Fibroblast of lung (primary cell): ENCODE measurements at regions not wholly inside any gene's neighbourhood (a gene's known extent, or its start where the extent isn't known, plus 50 kb on each side); places are given as distances from the start of the nearest gene placed in this dataset.

Experiments
- DNase-seq, 2 donors: peaks; one replicate each; pipeline versions ENCODE4 v3.0.0 to v3.0.0-alpha.2; 2010; ENCODE audit warnings: low read depth in 2 of 2
- H2AFZ ChIP-seq: 2 replicates; pipeline ENCODE4 v1.5.1; 2012; ENCODE audit warnings: low read length, control low read depth, inconsistent platforms
- H3K27ac ChIP-seq: 2 replicates; pipeline ENCODE4 v1.5.1; 2011; ENCODE audit warnings: low read length, control low read depth; ENCODE audit not compliant: insufficient read depth
- H3K27me3 ChIP-seq: 2 replicates; pipeline ENCODE4 v1.5.1; 2011; ENCODE audit warnings: mild to moderate bottlenecking, low read length; ENCODE audit not compliant: control insufficient read depth, insufficient read depth
- H3K36me3 ChIP-seq: 2 replicates; pipeline ENCODE4 v1.5.1; 2011; ENCODE audit warnings: low read length; ENCODE audit not compliant: control insufficient read depth, insufficient read depth
- H3K4me1 ChIP-seq: 2 replicates; pipeline ENCODE4 v1.5.1; 2011; ENCODE audit warnings: low read length; ENCODE audit not compliant: control insufficient read depth, insufficient read depth; ENCODE audit errors: extremely low read depth
- H3K4me2 ChIP-seq: 2 replicates; pipeline ENCODE4 v1.5.1; 2011; ENCODE audit warnings: low read length, control low read depth; ENCODE audit not compliant: insufficient read depth; ENCODE audit errors: extremely low read depth
- H3K4me3 ChIP-seq, 4 experiments: fragments of 200-600 bp in 1 of 4; sonication (generic) in 1 of 4; replicated peaks in 1 of 4; 2 replicates each; pipeline ENCODE4 v1.5.1; 2011 to 2016; ENCODE audit warnings: low read length in 4 of 4, low read depth in 3 of 4, mild to moderate bottlenecking in 3 of 4, control low read depth in 2 of 4, inconsistent platforms in 1 of 4, mixed read lengths in 1 of 4; ENCODE audit not compliant: insufficient read depth in 1 of 4; ENCODE audit errors: control extremely low read depth in 1 of 4
- H3K79me2 ChIP-seq: 2 replicates; pipeline ENCODE4 v1.5.1; 2012; ENCODE audit warnings: mild to moderate bottlenecking, low read length, inconsistent platforms; ENCODE audit not compliant: control insufficient read depth, insufficient read depth
- H3K9ac ChIP-seq: 2 replicates; pipeline ENCODE4 v1.5.1; 2011; ENCODE audit warnings: mild to moderate bottlenecking, low read length, control low read depth; ENCODE audit not compliant: insufficient read depth
- H3K9me3 ChIP-seq: 2 replicates; pipeline ENCODE4 v1.5.1; 2012; ENCODE audit warnings: low read depth, low read length; ENCODE audit not compliant: control insufficient read depth, insufficient read depth
- H4K20me1 ChIP-seq: 2 replicates; pipeline ENCODE4 v1.5.1; 2011; ENCODE audit warnings: low read length; ENCODE audit not compliant: control insufficient read depth, insufficient read depth; ENCODE audit errors: extremely low read depth
- CTCF ChIP-seq, 2 donors: IDR thresholded peaks in 1 of 2; conservative IDR thresholded peaks in 1 of 2; 1 replicate in 1 of 2; 2 replicates in 1 of 2; pipeline ENCODE4 v1.5.1; 2011 to 2012; ENCODE audit warnings: low read length in 2 of 2, control low read depth in 1 of 2, inconsistent platforms in 1 of 2, low read depth in 1 of 2, mild to moderate bottlenecking in 1 of 2
- EZH2 ChIP-seq: IDR thresholded peaks from 2 replicates; pipeline ENCODE4 v1.5.1; 2012; ENCODE audit warnings: low read length, control low read depth, mild to moderate bottlenecking; ENCODE audit errors: missing control alignments

- Histone ChIP-seq H3K27ac (no peak overlapping the region), H3K79me2 (no peaks in the 10 kb centered on the region), H3K4me3 (no peak overlapping the region), H3K36me3 (no peaks in the 10 kb centered on the region), H2AFZ (no peak overlapping the region), H3K27me3 (no peaks in the 10 kb centered on the region), H4K20me1 (no peaks in the 10 kb centered on the region), H3K9ac (no peak overlapping the region), H3K9me3 (no peaks in the 10 kb centered on the region), H3K4me1 (no peaks in the 10 kb centered on the region), H3K4me2 (no peak overlapping the region)
- DNase-seq, result no peak
- TF ChIP-seq EZH2 (no peak), CTCF (conservative IDR thresholded peaks at IDR 0.05 in 1 of 2, IDR thresholded peaks at IDR 0.05 in 1 of 2; ENCODE audit: low read depth in 1 of 2, low read length in 2 of 2) (no peak)
Measured at GRCh38 chrX:5117816-5118215, 1110.9 kb downstream of the NLGN4X start.

- no peaks in the 10 kb centered on the region for H3K36me3 ChIP-seq
- no peak overlapping the region for H2AFZ ChIP-seq
- H3K4me2 ChIP-seq, result no peak overlapping the region
- no peak for TF ChIP-seq CTCF (conservative IDR thresholded peaks at IDR 0.05 in 1 of 2, IDR thresholded peaks at IDR 0.05 in 1 of 2; ENCODE audit: low read depth in 1 of 2, low read length in 2 of 2)
- no peak for TF ChIP-seq EZH2
- H3K9me3 ChIP-seq, result no peaks in the 10 kb centered on the region
- no peak overlapping the region for H3K9ac ChIP-seq
- H3K27me3 ChIP-seq, result no peaks in the 10 kb centered on the region
- no peaks in the 10 kb centered on the region for H3K4me1 ChIP-seq
- no peaks in the 10 kb centered on the region for H4K20me1 ChIP-seq
- H3K27ac ChIP-seq, result no peak overlapping the region
- no peaks in the 10 kb centered on the region for H3K79me2 ChIP-seq
- H3K4me3 ChIP-seq, result no peak overlapping the region
- DNase-seq, result peak in 1 of 2 donors; percentile 8
Measured at GRCh38 chrX:5113128-5113527, 1115.5 kb downstream of the NLGN4X start.

DNA sequence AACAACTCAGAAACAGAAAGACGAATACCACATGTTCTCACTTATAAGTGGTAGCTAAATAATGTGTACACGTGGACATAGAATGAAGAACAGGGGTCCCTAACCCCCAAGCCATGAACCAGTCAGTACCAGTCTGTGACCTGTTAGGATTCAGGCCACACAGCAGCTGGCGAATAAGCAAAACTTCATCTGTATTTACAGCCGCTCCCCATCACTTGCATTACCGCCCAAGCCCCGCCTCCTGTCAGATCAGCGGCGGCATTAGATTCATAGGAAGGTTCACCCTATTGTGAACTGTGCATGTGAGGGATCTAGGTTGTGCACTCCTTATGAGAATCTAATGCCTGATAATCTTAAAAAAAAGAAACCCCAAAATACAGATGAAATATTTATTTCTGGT lies 1128.7 kb downstream of the NLGN4X start:
- H2AFZ ChIP-seq, result no peak overlapping the region
- H3K9me3 ChIP-seq, result no peaks in the 10 kb centered on the region
- no peak overlapping the region for H3K4me3 ChIP-seq
- no peak for TF ChIP-seq EZH2
- no peak for TF ChIP-seq CTCF (conservative IDR thresholded peaks at IDR 0.05 in 1 of 2, IDR thresholded peaks at IDR 0.05 in 1 of 2; ENCODE audit: low read depth in 1 of 2, low read length in 2 of 2)
- no peak overlapping the region for H3K9ac ChIP-seq
- no peak overlapping the region for H3K27ac ChIP-seq
- H3K79me2 ChIP-seq, result no peaks in the 10 kb centered on the region
- no peaks in the 10 kb centered on the region for H3K36me3 ChIP-seq
- no peaks in the 10 kb centered on the region for H4K20me1 ChIP-seq
- H3K4me2 ChIP-seq, result no peak overlapping the region
- H3K27me3 ChIP-seq, result no peaks in the 10 kb centered on the region
- no peak for DNase-seq
- H3K4me1 ChIP-seq, result no peaks in the 10 kb centered on the region
